B cell (primary cell): ENCODE measurements at regions not wholly inside any gene's neighbourhood (a gene's known extent, or its start where the extent isn't known, plus 50 kb on each side); places are given as distances from the start of the nearest gene placed in this dataset.

Experiments used
- CTCF ChIP-seq: fragments of 200-600 bp; IDR thresholded peaks from one replicate; pipeline ENCODE4 v1.8.0; 2022; ENCODE audit warnings: antibody characterized with exemption, mild to moderate bottlenecking
- EZH2 ChIP-seq: IDR thresholded peaks from 2 replicates; pipeline ENCODE4 v1.6.1; 2012; ENCODE audit warnings: borderline replicate concordance, low read depth, mild to moderate bottlenecking, moderate library complexity, low read length; ENCODE audit not compliant: insufficient read depth, poor library complexity, severe bottlenecking

DNA sequence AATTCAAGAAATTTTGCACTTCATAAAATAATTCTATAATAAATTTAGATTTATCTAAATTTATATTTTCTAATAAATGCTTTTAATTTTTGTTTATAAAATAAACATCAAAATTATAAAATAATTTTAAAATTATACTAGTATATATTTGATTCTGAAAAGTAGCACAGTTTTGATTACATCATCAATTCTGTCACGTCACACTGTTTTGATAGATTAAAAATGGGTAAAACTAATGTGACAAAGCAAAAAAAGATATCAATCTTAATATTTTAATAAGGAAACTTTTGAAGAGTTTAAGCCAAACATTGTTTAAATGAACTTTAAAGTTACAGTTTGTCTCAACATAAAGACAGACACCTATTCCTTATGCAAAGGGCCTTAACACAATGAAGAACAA lies 1001.8 kb downstream of the KCNT2 start:
- no peak for TF ChIP-seq CTCF
- TF ChIP-seq EZH2, result no peak
